ENCODE measurements at regions not wholly inside any gene's neighbourhood (a gene's known extent, or its start where the extent isn't known, plus 50 kb on each side); places are given as distances from the start of the nearest gene placed in this dataset.

- H2BK120ac ChIP-seq (ENCODE audit: low read depth, low read length): no peak overlapping the region
- no CpG with 5 or more reads among the region's 32 CpGs for WGBS, 2 donors (ENCODE audit: extremely low coverage in 2 of 2, insufficient read length in 2 of 2, insufficient replicate concordance in 1 of 2)
- H3K4me3 ChIP-seq (ENCODE audit: low read length in 2 of 2): peak overlapping the region in 1 of 2 donors; percentile 15
- peak overlapping the region; percentile 25 for H2AFZ ChIP-seq (ENCODE audit: low read length)
- no peak overlapping the region for H4K91ac ChIP-seq (ENCODE audit: low read depth, low read length, poor library complexity)
- no peak overlapping the region for H2AK5ac ChIP-seq (ENCODE audit: low read depth, low read length)
- no peak for DNase-seq (ENCODE audit: low spot score)
- H3K36me3 ChIP-seq (replicated peaks in 1 of 2; ENCODE audit: control insufficient read depth in 2 of 2, insufficient read depth in 2 of 2, low read length in 2 of 2): no peaks in the 10 kb centered on the region
- H3K27ac ChIP-seq (replicated peaks; ENCODE audit: low read length): no peak overlapping the region
- no peak overlapping the region for H2BK5ac ChIP-seq (ENCODE audit: low read length)
- no peak overlapping the region for H3K4me2 ChIP-seq (ENCODE audit: insufficient read depth, low read length, poor library complexity, severe bottlenecking)
- H3K4ac ChIP-seq (ENCODE audit: low read length): no peak overlapping the region
- no peak overlapping the region for H3K14ac ChIP-seq (ENCODE audit: low read length)
- no peaks in the 10 kb centered on the region for H3K9me3 ChIP-seq (replicated peaks in 1 of 2; ENCODE audit: control insufficient read depth in 2 of 2, insufficient read depth in 1 of 2, low read depth in 1 of 2, low read length in 2 of 2)
- no peak overlapping the region for H2BK12ac ChIP-seq (ENCODE audit: low read length)
- H3K23ac ChIP-seq (ENCODE audit: low read depth, low read length, poor library complexity): peak overlapping the region; percentile 34
- peaks cover 0 to 19% (median 0%) of the 10 kb centered on the region in 3 experiments for H3K27me3 ChIP-seq (ENCODE audit: control insufficient read depth in 3 of 3, insufficient read depth in 3 of 3, low read depth in 1 of 3, low read length in 3 of 3)
- H2BK15ac ChIP-seq (ENCODE audit: low read length): no peak overlapping the region
- H3K9ac ChIP-seq (ENCODE audit: low read depth, low read length, poor library complexity): no peak overlapping the region
- no peak overlapping the region for H4K8ac ChIP-seq (ENCODE audit: low read depth, low read length)
- peak overlapping the region; percentile 62 for H3K18ac ChIP-seq (ENCODE audit: low read length)
- peaks cover 9 to 16% of the 10 kb centered on the region in 2 donors for H3K4me1 ChIP-seq (ENCODE audit: control insufficient read depth in 2 of 2, insufficient read depth in 1 of 2, low read depth in 1 of 2, low read length in 2 of 2)
- H3K79me1 ChIP-seq (ENCODE audit: low read depth, low read length): peaks cover 1% of the 10 kb centered on the region
Observed at GRCh38 chr22:49650336-49651241, 177.1 kb downstream of the BRD1 start.

- no peak overlapping the region for H2BK120ac ChIP-seq (ENCODE audit: low read depth, low read length)
- no peak overlapping the region for H3K9ac ChIP-seq (ENCODE audit: low read depth, low read length, poor library complexity)
- H3K23ac ChIP-seq (ENCODE audit: low read depth, low read length, poor library complexity): no peak overlapping the region
- H3K4me1 ChIP-seq (ENCODE audit: control insufficient read depth in 2 of 2, insufficient read depth in 1 of 2, low read depth in 1 of 2, low read length in 2 of 2): peaks cover 9 to 16% of the 10 kb centered on the region in 2 donors
- H3K4me3 ChIP-seq (ENCODE audit: low read length in 2 of 2): no peak overlapping the region
- H3K18ac ChIP-seq (ENCODE audit: low read length): no peak overlapping the region
- H3K14ac ChIP-seq (ENCODE audit: low read length): no peak overlapping the region
- H4K91ac ChIP-seq (ENCODE audit: low read depth, low read length, poor library complexity): no peak overlapping the region
- no peak overlapping the region for H4K8ac ChIP-seq (ENCODE audit: low read depth, low read length)
- no peak for DNase-seq (ENCODE audit: low spot score)
- no peaks in the 10 kb centered on the region for H3K36me3 ChIP-seq (replicated peaks in 1 of 2; ENCODE audit: control insufficient read depth in 2 of 2, insufficient read depth in 2 of 2, low read length in 2 of 2)
- H3K27me3 ChIP-seq (ENCODE audit: control insufficient read depth in 3 of 3, insufficient read depth in 3 of 3, low read depth in 1 of 3, low read length in 3 of 3): peaks cover 0 to 19% (median 0%) of the 10 kb centered on the region in 3 experiments
- H2AFZ ChIP-seq (ENCODE audit: low read length): peak overlapping the region; percentile 25
- no peak overlapping the region for H2AK5ac ChIP-seq (ENCODE audit: low read depth, low read length)
- H2BK12ac ChIP-seq (ENCODE audit: low read length): no peak overlapping the region
- H3K4ac ChIP-seq (ENCODE audit: low read length): no peak overlapping the region
- H3K27ac ChIP-seq (replicated peaks; ENCODE audit: low read length): no peak overlapping the region
- H3K4me2 ChIP-seq (ENCODE audit: insufficient read depth, low read length, poor library complexity, severe bottlenecking): no peak overlapping the region
- H2BK5ac ChIP-seq (ENCODE audit: low read length): no peak overlapping the region
- H2BK15ac ChIP-seq (ENCODE audit: low read length): no peak overlapping the region
- whole genome bisulfite sequencing, 2 donors (ENCODE audit: extremely low coverage in 2 of 2, insufficient read length in 2 of 2, insufficient replicate concordance in 1 of 2): no CpG with 5 or more reads among the region's 29 CpGs
- peaks cover 1% of the 10 kb centered on the region for H3K79me1 ChIP-seq (ENCODE audit: low read depth, low read length)
- peaks cover 0 to 3% of the 10 kb centered on the region in 2 donors for H3K9me3 ChIP-seq (replicated peaks in 1 of 2; ENCODE audit: control insufficient read depth in 2 of 2, insufficient read depth in 1 of 2, low read depth in 1 of 2, low read length in 2 of 2)
Observed at GRCh38 chr22:49649166-49650068, 178.3 kb downstream of the BRD1 start.

GRCh38 chr22:49648053-49648452, 179.6 kb downstream of the BRD1 start:
- Histone ChIP-seq H2BK12ac (ENCODE audit: low read length) (no peak overlapping the region), H3K4me2 (ENCODE audit: insufficient read depth, low read length, poor library complexity, severe bottlenecking) (no peak overlapping the region), H4K91ac (ENCODE audit: low read depth, low read length, poor library complexity) (no peak overlapping the region), H3K9me3 (replicated peaks in 1 of 2; ENCODE audit: control insufficient read depth in 2 of 2, insufficient read depth in 1 of 2, low read depth in 1 of 2, low read length in 2 of 2) (peaks cover 0 to 3% of the 10 kb centered on the region in 2 donors), H3K18ac (ENCODE audit: low read length) (peak overlapping the region; percentile 25), H2BK5ac (ENCODE audit: low read length) (no peak overlapping the region), H3K14ac (ENCODE audit: low read length) (no peak overlapping the region), H2AFZ (ENCODE audit: low read length) (no peak overlapping the region), H3K9ac (ENCODE audit: low read depth, low read length, poor library complexity) (no peak overlapping the region), H3K27ac (replicated peaks; ENCODE audit: low read length) (no peak overlapping the region), H3K4me1 (ENCODE audit: control insufficient read depth in 2 of 2, insufficient read depth in 1 of 2, low read depth in 1 of 2, low read length in 2 of 2) (peaks cover 9 to 16% of the 10 kb centered on the region in 2 donors), H2BK15ac (ENCODE audit: low read length) (no peak overlapping the region), H3K4me3 (ENCODE audit: low read length in 2 of 2) (no peak overlapping the region), H3K4ac (ENCODE audit: low read length) (no peak overlapping the region), H3K79me1 (ENCODE audit: low read depth, low read length) (peaks cover 1% of the 10 kb centered on the region), H2BK120ac (ENCODE audit: low read depth, low read length) (no peak overlapping the region), H4K8ac (ENCODE audit: low read depth, low read length) (no peak overlapping the region), H2AK5ac (ENCODE audit: low read depth, low read length) (no peak overlapping the region), H3K36me3 (replicated peaks in 1 of 2; ENCODE audit: control insufficient read depth in 2 of 2, insufficient read depth in 2 of 2, low read length in 2 of 2) (no peaks in the 10 kb centered on the region), H3K27me3 (ENCODE audit: control insufficient read depth in 3 of 3, insufficient read depth in 3 of 3, low read depth in 1 of 3, low read length in 3 of 3) (peaks cover 0 to 19% (median 0%) of the 10 kb centered on the region in 3 experiments), H3K23ac (ENCODE audit: low read depth, low read length, poor library complexity) (no peak overlapping the region)
- no CpG with 5 or more reads among the region's 16 CpGs for WGBS, 2 donors (ENCODE audit: extremely low coverage in 2 of 2, insufficient read length in 2 of 2, insufficient replicate concordance in 1 of 2)
- no peak for DNase-seq (ENCODE audit: low spot score)
